ENCODE measurements at regions not wholly inside any gene's neighbourhood (a gene's known extent, or its start where the extent isn't known, plus 50 kb on each side); places are given as distances from the start of the nearest gene placed in this dataset.

GRCh38 chr12:90899456-90900182 is 55.4 kb downstream of the CCER1 start:
- H3K9me3 Mint-ChIP-seq = peaks cover 0 to 4% (median 0%) of the 10 kb centered on the region in 11 donors
- ChIA-PET POLR2A (no interaction called here), CTCF (no interaction called here)
- no peak for ATAC-seq
- no peaks in the 10 kb centered on the region for H3K9me3 ChIP-seq (ENCODE audit: control insufficient read depth in 2 of 3, low read length in 3 of 3)
- H3K4me3 ChIP-seq (ENCODE audit: low read length) = no peak overlapping the region
- no peaks in the 10 kb centered on the region for H3K27me3 ChIP-seq (ENCODE audit: control insufficient read depth in 2 of 2, insufficient read depth in 2 of 2, low read length in 2 of 2)
- H3K27ac Mint-ChIP-seq = no peak overlapping the region
- no peaks in the 10 kb centered on the region for H3K4me1 ChIP-seq (ENCODE audit: control insufficient read depth in 2 of 2, insufficient read depth in 2 of 2, low read length in 2 of 2)
- peaks cover 0 to 2% (median 0%) of the 10 kb centered on the region in 7 donors for H3K4me1 Mint-ChIP-seq
- no peak for DNase-seq
- H3K36me3 ChIP-seq (ENCODE audit: control insufficient read depth in 2 of 3, insufficient read depth in 3 of 3, low read length in 3 of 3) = no peaks in the 10 kb centered on the region
- intact Hi-C loops (cut with micrococcal nuclease) = no loop called here
- H3K27ac ChIP-seq (ENCODE audit: low read depth, low read length) = no peak overlapping the region
- H3K36me3 Mint-ChIP-seq = no peaks in the 10 kb centered on the region
- peaks cover 0 to 9% (median 5%) of the 10 kb centered on the region in 5 donors for H3K27me3 Mint-ChIP-seq
- no peak overlapping the region for H3K4me3 Mint-ChIP-seq

GRCh38 chr12:90897986-90898385 is 57.0 kb downstream of the CCER1 start:
- Histone ChIP-seq H3K36me3 (ENCODE audit: control insufficient read depth in 2 of 3, insufficient read depth in 3 of 3, low read length in 3 of 3) (no peaks in the 10 kb centered on the region), H3K4me1 (ENCODE audit: control insufficient read depth in 2 of 2, insufficient read depth in 2 of 2, low read length in 2 of 2) (no peaks in the 10 kb centered on the region), H3K27me3 (ENCODE audit: control insufficient read depth in 2 of 2, insufficient read depth in 2 of 2, low read length in 2 of 2) (no peaks in the 10 kb centered on the region), H3K27ac (ENCODE audit: low read depth, low read length) (no peak overlapping the region), H3K9me3 (ENCODE audit: control insufficient read depth in 2 of 3, low read length in 3 of 3) (no peaks in the 10 kb centered on the region), H3K4me3 (ENCODE audit: low read length) (no peak overlapping the region)
- no peak for ATAC-seq
- no peak overlapping the region for H3K4me3 Mint-ChIP-seq
- no peak overlapping the region for H3K27ac Mint-ChIP-seq
- DNase-seq = no peak
- H3K4me1 Mint-ChIP-seq = peaks cover 0 to 2% (median 0%) of the 10 kb centered on the region in 7 donors
- H3K36me3 Mint-ChIP-seq = no peaks in the 10 kb centered on the region
- peaks cover 0 to 13% (median 9%) of the 10 kb centered on the region in 5 donors for H3K27me3 Mint-ChIP-seq
- intact Hi-C loops (cut with micrococcal nuclease) = no loop called here
- ChIA-PET POLR2A (interaction anchor here (0.6 kb wide), 1 partner anchor 447 kb away, joined by 3 read pairs; no protein-coding TSS in a partner anchor), CTCF (no interaction called here)
- peaks cover 0 to 4% (median 0%) of the 10 kb centered on the region in 11 donors for H3K9me3 Mint-ChIP-seq

GRCh38 chr12:90897316-90897715 is 57.7 kb downstream of the CCER1 start:
- Histone ChIP-seq H3K27ac (ENCODE audit: low read depth, low read length) (no peak overlapping the region), H3K4me3 (ENCODE audit: low read length) (no peak overlapping the region), H3K4me1 (ENCODE audit: control insufficient read depth in 2 of 2, insufficient read depth in 2 of 2, low read length in 2 of 2) (no peaks in the 10 kb centered on the region), H3K27me3 (ENCODE audit: control insufficient read depth in 2 of 2, insufficient read depth in 2 of 2, low read length in 2 of 2) (no peaks in the 10 kb centered on the region), H3K36me3 (ENCODE audit: control insufficient read depth in 2 of 3, insufficient read depth in 3 of 3, low read length in 3 of 3) (no peaks in the 10 kb centered on the region), H3K9me3 (ENCODE audit: control insufficient read depth in 2 of 3, low read length in 3 of 3) (no peaks in the 10 kb centered on the region)
- CTCF ChIA-PET = no interaction called here
- DNase-seq (no peak), ATAC-seq (no peak)
- H3K9me3 Mint-ChIP-seq = peaks cover 0 to 4% (median 0%) of the 10 kb centered on the region in 11 donors
- POLR2A ChIA-PET = no interaction called here
- no peaks in the 10 kb centered on the region for H3K36me3 Mint-ChIP-seq
- H3K27ac Mint-ChIP-seq = no peak overlapping the region
- peaks cover 0 to 2% (median 0%) of the 10 kb centered on the region in 7 donors for H3K4me1 Mint-ChIP-seq
- peaks cover 0 to 13% (median 9%) of the 10 kb centered on the region in 5 donors for H3K27me3 Mint-ChIP-seq
- H3K4me3 Mint-ChIP-seq = no peak overlapping the region
- intact Hi-C loops (cut with micrococcal nuclease) = no loop called here

GRCh38 chr12:90896821-90897220 is 58.2 kb downstream of the CCER1 start:
- Mint-ChIP-seq H3K9me3 (peaks cover 0 to 4% (median 0%) of the 10 kb centered on the region in 11 donors), H3K4me1 (peaks cover 0 to 2% (median 0%) of the 10 kb centered on the region in 7 donors), H3K27ac (no peak overlapping the region), H3K4me3 (no peak overlapping the region), H3K27me3 (peaks cover 0 to 13% (median 9%) of the 10 kb centered on the region in 5 donors), H3K36me3 (no peaks in the 10 kb centered on the region)
- no peak for DNase-seq
- CTCF ChIA-PET = no interaction called here
- H3K9me3 ChIP-seq (ENCODE audit: control insufficient read depth in 2 of 3, low read length in 3 of 3) = no peaks in the 10 kb centered on the region
- H3K27me3 ChIP-seq (ENCODE audit: control insufficient read depth in 2 of 2, insufficient read depth in 2 of 2, low read length in 2 of 2) = no peaks in the 10 kb centered on the region
- no peaks in the 10 kb centered on the region for H3K4me1 ChIP-seq (ENCODE audit: control insufficient read depth in 2 of 2, insufficient read depth in 2 of 2, low read length in 2 of 2)
- POLR2A ChIA-PET = no interaction called here
- no peaks in the 10 kb centered on the region for H3K36me3 ChIP-seq (ENCODE audit: control insufficient read depth in 2 of 3, insufficient read depth in 3 of 3, low read length in 3 of 3)
- intact Hi-C loops (cut with micrococcal nuclease) = no loop called here
- no peak overlapping the region for H3K27ac ChIP-seq (ENCODE audit: low read depth, low read length)
- ATAC-seq = no peak
- no peak overlapping the region for H3K4me3 ChIP-seq (ENCODE audit: low read length)

GRCh38 chr12:90896164-90896563 is 58.8 kb downstream of the CCER1 start:
- Mint-ChIP-seq H3K4me3 (no peak overlapping the region), H3K27ac (no peak overlapping the region), H3K36me3 (no peaks in the 10 kb centered on the region), H3K9me3 (peaks cover 0 to 3% (median 0%) of the 10 kb centered on the region in 11 donors), H3K4me1 (peaks cover 0 to 2% (median 0%) of the 10 kb centered on the region in 7 donors), H3K27me3 (peaks cover 0 to 13% (median 6%) of the 10 kb centered on the region in 5 donors)
- no peaks in the 10 kb centered on the region for H3K4me1 ChIP-seq (ENCODE audit: control insufficient read depth in 2 of 2, insufficient read depth in 2 of 2, low read length in 2 of 2)
- ChIA-PET POLR2A (no interaction called here), CTCF (no interaction called here)
- H3K9me3 ChIP-seq (ENCODE audit: control insufficient read depth in 2 of 3, low read length in 3 of 3) = no peaks in the 10 kb centered on the region
- DNase-seq (no peak), ATAC-seq (no peak)
- no peaks in the 10 kb centered on the region for H3K27me3 ChIP-seq (ENCODE audit: control insufficient read depth in 2 of 2, insufficient read depth in 2 of 2, low read length in 2 of 2)
- no peak overlapping the region for H3K4me3 ChIP-seq (ENCODE audit: low read length)
- H3K36me3 ChIP-seq (ENCODE audit: control insufficient read depth in 2 of 3, insufficient read depth in 3 of 3, low read length in 3 of 3) = no peaks in the 10 kb centered on the region
- H3K27ac ChIP-seq (ENCODE audit: low read depth, low read length) = no peak overlapping the region
- intact Hi-C loops (cut with micrococcal nuclease) = no loop called here

- Histone ChIP-seq H3K9me3 (ENCODE audit: control insufficient read depth in 2 of 3, low read length in 3 of 3) (no peaks in the 10 kb centered on the region), H3K27ac (ENCODE audit: low read depth, low read length) (no peak overlapping the region), H3K27me3 (ENCODE audit: control insufficient read depth in 2 of 2, insufficient read depth in 2 of 2, low read length in 2 of 2) (no peaks in the 10 kb centered on the region), H3K4me1 (ENCODE audit: control insufficient read depth in 2 of 2, insufficient read depth in 2 of 2, low read length in 2 of 2) (no peaks in the 10 kb centered on the region), H3K4me3 (ENCODE audit: low read length) (no peak overlapping the region), H3K36me3 (ENCODE audit: control insufficient read depth in 2 of 3, insufficient read depth in 3 of 3, low read length in 3 of 3) (no peaks in the 10 kb centered on the region)
- ChIA-PET POLR2A (no interaction called here), CTCF (no interaction called here)
- no peak overlapping the region for H3K4me3 Mint-ChIP-seq
- peaks cover 0 to 13% (median 5%) of the 10 kb centered on the region in 5 donors for H3K27me3 Mint-ChIP-seq
- H3K27ac Mint-ChIP-seq = no peak overlapping the region
- DNase-seq = no peak
- no peaks in the 10 kb centered on the region for H3K4me1 Mint-ChIP-seq
- peaks cover 0 to 8% (median 0%) of the 10 kb centered on the region in 11 donors for H3K9me3 Mint-ChIP-seq
- H3K36me3 Mint-ChIP-seq = no peaks in the 10 kb centered on the region
- ATAC-seq = no peak
- intact Hi-C loops (cut with micrococcal nuclease) = no loop called here
These were observed 66.7 kb downstream of the CCER1 start for GRCh38 chr12:90888316-90888715.

- intact Hi-C loops (cut with micrococcal nuclease) = no loop called here
- Mint-ChIP-seq H3K9me3 (peaks cover 0 to 3% (median 0%) of the 10 kb centered on the region in 11 donors), H3K27me3 (peaks cover 0 to 4% (median 0%) of the 10 kb centered on the region in 5 donors), H3K36me3 (no peaks in the 10 kb centered on the region), H3K4me1 (no peaks in the 10 kb centered on the region), H3K27ac (no peak overlapping the region), H3K4me3 (no peak overlapping the region)
- ChIA-PET POLR2A (no interaction called here), CTCF (no interaction called here)
- Histone ChIP-seq H3K27me3 (ENCODE audit: control insufficient read depth in 2 of 2, insufficient read depth in 2 of 2, low read length in 2 of 2) (no peaks in the 10 kb centered on the region), H3K27ac (ENCODE audit: low read depth, low read length) (no peak overlapping the region), H3K4me1 (ENCODE audit: control insufficient read depth in 2 of 2, insufficient read depth in 2 of 2, low read length in 2 of 2) (no peaks in the 10 kb centered on the region), H3K4me3 (ENCODE audit: low read length) (no peak overlapping the region), H3K9me3 (ENCODE audit: control insufficient read depth in 2 of 3, low read length in 3 of 3) (no peaks in the 10 kb centered on the region), H3K36me3 (ENCODE audit: control insufficient read depth in 2 of 3, insufficient read depth in 3 of 3, low read length in 3 of 3) (no peaks in the 10 kb centered on the region)
- DNase-seq (no peak), ATAC-seq (no peak)
These were observed 71.5 kb downstream of the CCER1 start for GRCh38 chr12:90883456-90883855.

Data from naive thymus-derived CD4-positive, alpha-beta T cell (primary cell).